H1 (cell line): ENCODE measurements at regions not wholly inside any gene's neighbourhood (a gene's known extent, or its start where the extent isn't known, plus 50 kb on each side); places are given as distances from the start of the nearest gene placed in this dataset.

Source experiments
- BCL11A ChIP-seq, 2 experiments: IDR thresholded peaks; one replicate each; pipeline ENCODE4 v1.6.1; 2011; ENCODE audit warnings: low read depth in 2 of 2, low read length in 2 of 2, mild to moderate bottlenecking in 2 of 2
- EP300 ChIP-seq, 2 experiments: IDR thresholded peaks; 1 replicate in 1 of 2; 2 replicates in 1 of 2; pipeline ENCODE4 v1.6.1; 2011 to 2012; ENCODE audit warnings: low read depth in 2 of 2, low read length in 2 of 2, mild to moderate bottlenecking in 2 of 2, borderline replicate concordance in 1 of 2, inconsistent platforms in 1 of 2, moderate library complexity in 1 of 2
- FOSL1 ChIP-seq: IDR thresholded peaks from 2 replicates; pipeline ENCODE4 v1.6.1; 2011; ENCODE audit warnings: mild to moderate bottlenecking, low read depth, low read length, moderate library complexity; ENCODE audit not compliant: insufficient read depth
- GABPA ChIP-seq: IDR thresholded peaks from 2 replicates; pipeline ENCODE4 v1.6.1; 2011; ENCODE audit warnings: mild to moderate bottlenecking, low read length, moderate library complexity, borderline replicate concordance; ENCODE audit not compliant: insufficient read depth
- HDAC6 ChIP-seq: IDR thresholded peaks from one replicate; pipeline ENCODE4 v1.7.1; 2012; ENCODE audit warnings: low read depth, mild to moderate bottlenecking, inconsistent platforms, low read length, moderate library complexity
- NRF1 ChIP-seq: IDR thresholded peaks from 2 replicates; pipeline ENCODE4 v1.6.1; 2011; ENCODE audit warnings: mild to moderate bottlenecking, low read depth, low read length, improper control_type of control experiment
- POLR2A ChIP-seq, 2 experiments: IDR thresholded peaks; 1 replicate in 1 of 2; 2 replicates in 1 of 2; pipeline ENCODE4 v1.6.1; 2011; ENCODE audit warnings: low read depth in 2 of 2, low read length in 2 of 2, mild to moderate bottlenecking in 2 of 2; ENCODE audit errors: control extremely low read depth in 1 of 2
- POLR2AphosphoS5 ChIP-seq: IDR thresholded peaks from 2 replicates; pipeline ENCODE4 v1.6.1; 2011; ENCODE audit warnings: low read depth, low read length
- RFX5 ChIP-seq: IDR thresholded peaks from 2 replicates; pipeline ENCODE4 v1.6.1; 2011; ENCODE audit warnings: low read depth, low read length, improper control_type of control experiment, borderline replicate concordance
- RNF2 ChIP-seq: fragments of 200-900, 300-1000 bp; sonication (generic); IDR thresholded peaks from 2 replicates; pipeline ENCODE4 v1.7.1; 2016; ENCODE audit warnings: borderline replicate concordance, low read depth, mild to moderate bottlenecking, antibody characterized with exemption, low read length; ENCODE audit not compliant: poor library complexity, severe bottlenecking; ENCODE audit errors: missing control alignments
- SIN3A ChIP-seq, 2 experiments: IDR thresholded peaks in 1 of 2; conservative IDR thresholded peaks in 1 of 2; 2 replicates each; pipeline ENCODE4 v1.6.1; 2011 to 2012; ENCODE audit warnings: low read length in 2 of 2, improper control_type of control experiment in 1 of 2, low read depth in 1 of 2, mild to moderate bottlenecking in 1 of 2
- TAF1 ChIP-seq: IDR thresholded peaks from 2 replicates; pipeline ENCODE4 v1.6.1; 2011; ENCODE audit warnings: mild to moderate bottlenecking, low read depth, low read length
- TF ChIP-seq, protein P1 (sequence below): IDR thresholded peaks from 2 replicates; pipeline ENCODE4 v1.6.1; 2011; ENCODE audit warnings: low read depth, mild to moderate bottlenecking, low read length; ENCODE audit not compliant: insufficient read depth
- TF ChIP-seq, protein P2 (sequence below), 3 experiments: IDR thresholded peaks; 1 replicate in 2 of 3; 2 replicates in 1 of 3; pipeline versions ENCODE4 v1.5.1 to v1.6.1; 2011; ENCODE audit warnings: low read length in 3 of 3, mild to moderate bottlenecking in 3 of 3, inconsistent platforms in 2 of 3, low read depth in 1 of 3, moderate library complexity in 1 of 3; ENCODE audit not compliant: insufficient read depth in 1 of 3; ENCODE audit errors: control extremely low read depth in 1 of 3

DNA sequence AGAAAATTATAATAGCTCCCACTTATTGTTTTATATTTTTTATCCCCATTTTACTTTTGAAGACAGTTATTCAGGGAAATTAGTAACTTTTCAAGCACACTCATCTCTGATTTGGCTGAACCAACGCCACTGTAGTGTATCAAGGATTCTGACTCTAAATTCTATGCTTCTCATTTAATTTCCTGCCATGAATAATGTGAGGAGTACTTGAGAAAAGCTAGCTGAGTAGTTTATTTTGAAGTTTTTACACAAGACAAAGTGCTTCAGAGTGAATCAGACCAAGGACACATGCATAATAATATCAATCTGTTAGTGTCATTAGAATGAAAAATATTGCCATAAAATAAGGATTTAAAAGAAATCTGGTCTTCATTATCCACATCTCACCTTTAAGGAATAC lies 329.9 kb downstream of the SLITRK6 start:
- TF ChIP-seq RFX5, result no peak
- TF ChIP-seq POLR2AphosphoS5, result no peak
- TF ChIP-seq RNF2, result no peak
- TF ChIP-seq POLR2A (IDR thresholded peaks at IDR 0.05; ENCODE audit: control extremely low read depth in 1 of 2, low read depth in 2 of 2, low read length in 2 of 2), result no peak
- no peak for TF ChIP-seq FOSL1
- no peak for TF ChIP-seq HDAC6
- TF ChIP-seq, protein P1, sequence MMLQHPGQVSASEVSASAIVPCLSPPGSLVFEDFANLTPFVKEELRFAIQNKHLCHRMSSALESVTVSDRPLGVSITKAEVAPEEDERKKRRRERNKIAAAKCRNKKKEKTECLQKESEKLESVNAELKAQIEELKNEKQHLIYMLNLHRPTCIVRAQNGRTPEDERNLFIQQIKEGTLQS, result no peak
- TF ChIP-seq, protein P2, sequence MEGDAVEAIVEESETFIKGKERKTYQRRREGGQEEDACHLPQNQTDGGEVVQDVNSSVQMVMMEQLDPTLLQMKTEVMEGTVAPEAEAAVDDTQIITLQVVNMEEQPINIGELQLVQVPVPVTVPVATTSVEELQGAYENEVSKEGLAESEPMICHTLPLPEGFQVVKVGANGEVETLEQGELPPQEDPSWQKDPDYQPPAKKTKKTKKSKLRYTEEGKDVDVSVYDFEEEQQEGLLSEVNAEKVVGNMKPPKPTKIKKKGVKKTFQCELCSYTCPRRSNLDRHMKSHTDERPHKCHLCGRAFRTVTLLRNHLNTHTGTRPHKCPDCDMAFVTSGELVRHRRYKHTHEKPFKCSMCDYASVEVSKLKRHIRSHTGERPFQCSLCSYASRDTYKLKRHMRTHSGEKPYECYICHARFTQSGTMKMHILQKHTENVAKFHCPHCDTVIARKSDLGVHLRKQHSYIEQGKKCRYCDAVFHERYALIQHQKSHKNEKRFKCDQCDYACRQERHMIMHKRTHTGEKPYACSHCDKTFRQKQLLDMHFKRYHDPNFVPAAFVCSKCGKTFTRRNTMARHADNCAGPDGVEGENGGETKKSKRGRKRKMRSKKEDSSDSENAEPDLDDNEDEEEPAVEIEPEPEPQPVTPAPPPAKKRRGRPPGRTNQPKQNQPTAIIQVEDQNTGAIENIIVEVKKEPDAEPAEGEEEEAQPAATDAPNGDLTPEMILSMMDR (IDR thresholded peaks at IDR 0.05; ENCODE audit: control extremely low read depth in 1 of 3, insufficient read depth in 1 of 3, low read depth in 1 of 3, low read length in 3 of 3), result no peak
- TF ChIP-seq GABPA, result no peak
- TF ChIP-seq NRF1, result no peak
- TF ChIP-seq EP300 (IDR thresholded peaks at IDR 0.05; ENCODE audit: borderline replicate concordance in 1 of 2, low read depth in 2 of 2, low read length in 2 of 2), result no peak
- TF ChIP-seq SIN3A (conservative IDR thresholded peaks at IDR 0.05 in 1 of 2, IDR thresholded peaks at IDR 0.05 in 1 of 2; ENCODE audit: low read depth in 1 of 2, low read length in 2 of 2), result no peak
- TF ChIP-seq TAF1, result no peak
- TF ChIP-seq BCL11A (IDR thresholded peaks at IDR 0.05; ENCODE audit: low read depth in 2 of 2, low read length in 2 of 2), result no peak
